ENCODE measurements at regions not wholly inside any gene's neighbourhood (a gene's known extent, or its start where the extent isn't known, plus 50 kb on each side); places are given as distances from the start of the nearest gene placed in this dataset.
A peak's percentile ranks its signal among the peaks of the same experiment; 100 is the strongest.

- no peak overlapping the region for H2AK5ac ChIP-seq (ENCODE audit: low read depth, low read length)
- no peak overlapping the region for H3K4ac ChIP-seq (replicated peaks; ENCODE audit: insufficient read length, low read depth, low read length)
- H2BK15ac ChIP-seq (ENCODE audit: low read length): no peak overlapping the region
- H3K23me2 ChIP-seq (ENCODE audit: low read depth, low read length): no peaks in the 10 kb centered on the region
- no peak overlapping the region for H3K4me2 ChIP-seq (ENCODE audit: insufficient read depth in 1 of 2, low read depth in 2 of 2, low read length in 2 of 2)
- H3K27ac ChIP-seq (ENCODE audit: low read depth, low read length): no peak overlapping the region
- H3K56ac ChIP-seq (replicated peaks; ENCODE audit: insufficient read length, low read depth, low read length): no peak overlapping the region
- H2BK20ac ChIP-seq (ENCODE audit: low read length): no peak overlapping the region
- no peaks in the 10 kb centered on the region for H4K20me1 ChIP-seq (replicated peaks in 1 of 2; ENCODE audit: control insufficient read depth in 1 of 2, insufficient read depth in 2 of 2, low read length in 2 of 2)
- no peak overlapping the region for H2BK120ac ChIP-seq (replicated peaks; ENCODE audit: low read depth, low read length)
- WGBS, 2 experiments (ENCODE audit: extremely low coverage in 1 of 2, insufficient coverage in 1 of 2, insufficient read length in 1 of 2, insufficient replicate concordance in 2 of 2, low coverage in 1 of 2, low lambda C conversion rate in 2 of 2, missing lambda C conversion rate in 1 of 2): 73% methylated on average over 1 of the region's 1 CpG; no CpG with 5 or more reads in 1 of the 2 experiments
- POLR2A ChIA-PET (ENCODE audit: partially characterized antibody): interaction anchor here (1.0 kb wide), 1 partner anchor 71 kb away, joined by 3 read pairs; no protein-coding TSS in a partner anchor
- H3K4me1 ChIP-seq (replicated peaks in 1 of 4; ENCODE audit: control insufficient read depth in 3 of 4, insufficient read depth in 4 of 4, low read length in 3 of 4): peaks cover 0 to 5% (median 3%) of the 10 kb centered on the region in 4 experiments; a peak in 4 of 7 replicates
- no peak overlapping the region for H2AFZ ChIP-seq (ENCODE audit: low read length)
- DNase-seq (ENCODE audit: low read depth in 1 of 2, low spot score in 2 of 2) (no peak), FAIRE-seq (no peak)
- H3K23ac ChIP-seq (ENCODE audit: insufficient read length): no peak overlapping the region
- H3K36me3 ChIP-seq (ENCODE audit: control insufficient read depth in 2 of 4, insufficient read depth in 4 of 4, low read length in 3 of 4): no peaks in the 10 kb centered on the region
- H3K14ac ChIP-seq (ENCODE audit: insufficient read length): no peak overlapping the region
- CTCF ChIA-PET (ENCODE audit: partially characterized antibody): interaction anchor here (1.1 to 3.7 kb wide), 12 partner anchors 9 to 135 kb away, joined by 3 to 44 read pairs (median 6); no protein-coding TSS in a partner anchor
- H3K9me3 ChIP-seq (ENCODE audit: insufficient read depth in 2 of 2, low read depth in 1 of 2, low read length in 1 of 2): no peaks in the 10 kb centered on the region
- H3K4me3 ChIP-seq (ENCODE audit: extremely low read depth in 1 of 4, insufficient read depth in 2 of 4, low read depth in 3 of 4, low read length in 4 of 4): no peak overlapping the region
- no peak overlapping the region for H3K18ac ChIP-seq (ENCODE audit: extremely low read depth, low read length)
- TF ChIP-seq TBP (IDR thresholded peaks at IDR 0.05; ENCODE audit: low read depth, low read length) (peak; percentile 97), ZNF274 (IDR thresholded peaks at IDR 0.05; ENCODE audit: borderline replicate concordance, extremely low read depth, low read length) (no peak)
- H4K91ac ChIP-seq (replicated peaks; ENCODE audit: insufficient read length, low read length): no peak overlapping the region
- H3K79me1 ChIP-seq (ENCODE audit: low read depth, low read length): no peaks in the 10 kb centered on the region
- H4K5ac ChIP-seq (ENCODE audit: insufficient read length, low read depth, low read length): no peak overlapping the region
- H3K79me2 ChIP-seq (ENCODE audit: control insufficient read depth in 1 of 2, insufficient read depth in 2 of 2, low read length in 2 of 2): no peaks in the 10 kb centered on the region
- no peak overlapping the region for H2BK5ac ChIP-seq (ENCODE audit: low read depth, low read length)
- no peak overlapping the region for H4K8ac ChIP-seq (ENCODE audit: extremely low read depth, insufficient read depth, low read length)
- no peaks in the 10 kb centered on the region for H3K27me3 ChIP-seq (replicated peaks in 1 of 4; ENCODE audit: control insufficient read depth in 3 of 4, extremely low read depth in 1 of 4, insufficient read depth in 3 of 4, low read length in 3 of 4)
- H3K9ac ChIP-seq (replicated peaks in 1 of 4; ENCODE audit: extremely low read depth in 1 of 4, low read depth in 3 of 4, low read length in 3 of 4): no peak overlapping the region
- no peak overlapping the region for H2BK12ac ChIP-seq (ENCODE audit: low read depth, low read length)
Measured at GRCh38 chr7:149664666-149665065, 108.7 kb downstream of the ZNF467 start.

Data from H1 (cell line).